ENCODE measurements at regions not wholly inside any gene's neighbourhood (a gene's known extent, or its start where the extent isn't known, plus 50 kb on each side); places are given as distances from the start of the nearest gene placed in this dataset.

- TF ChIP-seq, protein P1, sequence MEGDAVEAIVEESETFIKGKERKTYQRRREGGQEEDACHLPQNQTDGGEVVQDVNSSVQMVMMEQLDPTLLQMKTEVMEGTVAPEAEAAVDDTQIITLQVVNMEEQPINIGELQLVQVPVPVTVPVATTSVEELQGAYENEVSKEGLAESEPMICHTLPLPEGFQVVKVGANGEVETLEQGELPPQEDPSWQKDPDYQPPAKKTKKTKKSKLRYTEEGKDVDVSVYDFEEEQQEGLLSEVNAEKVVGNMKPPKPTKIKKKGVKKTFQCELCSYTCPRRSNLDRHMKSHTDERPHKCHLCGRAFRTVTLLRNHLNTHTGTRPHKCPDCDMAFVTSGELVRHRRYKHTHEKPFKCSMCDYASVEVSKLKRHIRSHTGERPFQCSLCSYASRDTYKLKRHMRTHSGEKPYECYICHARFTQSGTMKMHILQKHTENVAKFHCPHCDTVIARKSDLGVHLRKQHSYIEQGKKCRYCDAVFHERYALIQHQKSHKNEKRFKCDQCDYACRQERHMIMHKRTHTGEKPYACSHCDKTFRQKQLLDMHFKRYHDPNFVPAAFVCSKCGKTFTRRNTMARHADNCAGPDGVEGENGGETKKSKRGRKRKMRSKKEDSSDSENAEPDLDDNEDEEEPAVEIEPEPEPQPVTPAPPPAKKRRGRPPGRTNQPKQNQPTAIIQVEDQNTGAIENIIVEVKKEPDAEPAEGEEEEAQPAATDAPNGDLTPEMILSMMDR (conservative IDR thresholded peaks at IDR 0.05; ENCODE audit: low read depth, low read length): no peak
- no peak for TF ChIP-seq EZH2 (IDR thresholded peaks at IDR 0.05; ENCODE audit: low read length, unreplicated experiment)
- TF ChIP-seq EZH2phosphoT487 (IDR thresholded peaks at IDR 0.05; ENCODE audit: borderline replicate concordance, low read length): no peak
Observed at GRCh38 chr4:145293658-145294057, 113.3 kb upstream of the OTUD4 start.

Measured in PC-3 (cell line).